ENCODE measurements at regions not wholly inside any gene's neighbourhood (a gene's known extent, or its start where the extent isn't known, plus 50 kb on each side); places are given as distances from the start of the nearest gene placed in this dataset.

- no peak for TF ChIP-seq REST (IDR thresholded peaks at IDR 0.05)
Observed at GRCh38 chr2:8416001-8416571, 265.8 kb upstream of the ID2 start (continued).

- WGBS (ENCODE audit: missing lambda C conversion rate): 56% methylated on average over 10 of the region's 10 CpGs
Observed at GRCh38 chr2:8416849-8417832, 264.7 kb upstream of the ID2 start.

More at GRCh38 chr2:8416849-8417832, 264.7 kb upstream of the ID2 start:
- H3K4me1 ChIP-seq: peaks cover 22% of the 10 kb centered on the region
- ChIA-PET CTCF (interaction anchor here (1.0 to 1.4 kb wide), 2 partner anchors 9 to 10 kb away, joined by 3 to 4 read pairs; no protein-coding TSS in a partner anchor), POLR2A (no interaction called here)
- no peak overlapping the region for H3K4me3 ChIP-seq
- no peaks in the 10 kb centered on the region for H3K9me3 ChIP-seq
- FAIRE-seq: no peak
- no peak for TF ChIP-seq RNF2 (IDR thresholded peaks at IDR 0.05; ENCODE audit: borderline replicate concordance, low read depth)
- TF ChIP-seq ESRRA (IDR thresholded peaks at IDR 0.05; ENCODE audit: borderline replicate concordance, low read length): no peak
- no peak for TF ChIP-seq NR3C1 (IDR thresholded peaks at IDR 0.05)
- TF ChIP-seq ZFP36 (IDR thresholded peaks at IDR 0.05; ENCODE audit: borderline replicate concordance, partially characterized antibody): no peak
- no peak for TF ChIP-seq E2F6 (IDR thresholded peaks at IDR 0.05; ENCODE audit: borderline replicate concordance, low read depth)
- TF ChIP-seq HMGXB4 (CRISPR knock-in tag; IDR thresholded peaks at IDR 0.05; ENCODE audit: borderline replicate concordance): no peak
- no peak for TF ChIP-seq CEBPB (IDR thresholded peaks at IDR 0.05)
- TF ChIP-seq USF2 (IDR thresholded peaks at IDR 0.05): no peak
- no peak for TF ChIP-seq TFCP2L1 (CRISPR knock-in tag; IDR thresholded peaks at IDR 0.05)
- no peak for TF ChIP-seq ZSCAN20 (CRISPR knock-in tag; IDR thresholded peaks at IDR 0.05)
- TF ChIP-seq PHF8 (IDR thresholded peaks at IDR 0.05; ENCODE audit: borderline replicate concordance, low read depth): no peak
- TF ChIP-seq ATOH8 (CRISPR knock-in tag; IDR thresholded peaks at IDR 0.05; ENCODE audit: low read depth): no peak
- no peak for TF ChIP-seq CBX2 (IDR thresholded peaks at IDR 0.05; ENCODE audit: borderline replicate concordance, low read depth)
- TF ChIP-seq BCL3 (IDR thresholded peaks at IDR 0.05): no peak
- no peak for DNase-seq (ENCODE audit: low read depth in 1 of 2, low spot score in 1 of 2)
- no peak overlapping the region for H3K27ac ChIP-seq
- no peak overlapping the region for H3K4me2 ChIP-seq
- no peak for ATAC-seq
